CD4-positive, alpha-beta T cell (primary cell): ENCODE measurements at regions not wholly inside any gene's neighbourhood (a gene's known extent, or its start where the extent isn't known, plus 50 kb on each side); places are given as distances from the start of the nearest gene placed in this dataset.
"Not testable (repeated sequence)": the region's sequence is repeated elsewhere in the genome, so short reads cannot be mapped to it uniquely, and the experiment has no call there.

Source experiments
- ATAC-seq: fragments of 200-7000 bp; cut with Tn5 transposase; one replicate; pipeline ENCODE4 v1.10.0; 2022; ENCODE audit warnings: mild to moderate bottlenecking; ENCODE audit not compliant: poor library complexity
- CTCF ChIA-PET: fragments of 350-600 bp; sonication (Branson Sonifier 250); formaldehyde crosslinking; loops from one replicate; lab custom pipeline; 2021; ENCODE audit warnings: antibody characterized with exemption, inconsistent platforms; lab: Charles Lee
- POLR2A ChIA-PET: fragments of 350-600 bp; sonication (Branson Sonifier 250); formaldehyde crosslinking; loops from one replicate; lab custom pipeline; 2021; ENCODE audit warnings: antibody characterized with exemption, inconsistent platforms; lab: Charles Lee
- DNase-seq, 14 experiments: peaks; one replicate each; pipeline ENCODE4 v3.0.0-alpha.2; 2013 to 2020; ENCODE audit warnings: mixed read lengths in 2 of 14
- H3K27ac ChIP-seq, 2 donors: one replicate each; pipeline versions ENCODE4 v1.5.1 to v1.7.0; 2013; ENCODE audit warnings: low read length in 2 of 2, low read depth in 1 of 2, mild to moderate bottlenecking in 1 of 2
- H3K27me3 ChIP-seq, 2 experiments: 1 replicate in 1 of 2; 2 replicates in 1 of 2; pipeline versions ENCODE4 v1.6.1 to v1.7.0; 2013; ENCODE audit warnings: low read length in 2 of 2, control low read depth in 1 of 2, mild to moderate bottlenecking in 1 of 2, moderate library complexity in 1 of 2; ENCODE audit not compliant: insufficient read depth in 2 of 2, control insufficient read depth in 1 of 2
- H3K36me3 ChIP-seq: one replicate; pipeline ENCODE4 v1.6.1; 2013; ENCODE audit warnings: low read length, control low read depth; ENCODE audit not compliant: insufficient read depth
- H3K4me1 ChIP-seq: one replicate; pipeline ENCODE4 v1.6.1; 2013; ENCODE audit warnings: low read length, control low read depth; ENCODE audit not compliant: insufficient read depth
- H3K4me3 ChIP-seq: one replicate; pipeline ENCODE4 v1.5.1; 2013; ENCODE audit warnings: mild to moderate bottlenecking, low read length, moderate library complexity
- H3K9me3 ChIP-seq, 2 experiments: 1 replicate in 1 of 2; 2 replicates in 1 of 2; pipeline versions ENCODE4 v1.6.1 to v1.7.0; 2013; ENCODE audit warnings: low read length in 2 of 2, mild to moderate bottlenecking in 2 of 2, control low read depth in 1 of 2, moderate library complexity in 1 of 2; ENCODE audit not compliant: control insufficient read depth in 1 of 2, insufficient read depth in 1 of 2
- H3K27ac Mint-ChIP-seq: one replicate; pipeline ENCODE4 v1.8.0; 2020; ENCODE audit warnings: mixed read lengths
- H3K27me3 Mint-ChIP-seq: one replicate; pipeline ENCODE4 v1.8.0; 2021; ENCODE audit warnings: mixed read lengths
- H3K36me3 Mint-ChIP-seq: one replicate; pipeline ENCODE4 v1.8.0; 2021; ENCODE audit warnings: low read depth, mixed read lengths
- H3K4me1 Mint-ChIP-seq: one replicate; pipeline ENCODE4 v1.8.0; 2021; ENCODE audit warnings: low read depth, mixed read lengths
- H3K4me3 Mint-ChIP-seq: one replicate; pipeline ENCODE4 v1.8.0; 2020; ENCODE audit warnings: mild to moderate bottlenecking, mixed read lengths
- H3K9me3 Mint-ChIP-seq: one replicate; pipeline ENCODE4 v1.8.0; 2020; ENCODE audit warnings: mixed read lengths
- intact Hi-C, 2 experiments: fragments of 100-400 bp; cut with DNase I in 1 of 2; cut with micrococcal nuclease in 1 of 2; formaldehyde crosslinking; loops; one replicate each; pipeline versions ENCODE4 v1.15.1 to v1.9.0; 2023 to 2025; cut with DNase I, micrococcal nuclease
- TF ChIP-seq, protein P1 (sequence below): fragments of 200-600 bp; IDR thresholded peaks from one replicate; pipeline ENCODE4 v1.8.0; 2022; ENCODE audit warnings: antibody characterized with exemption, mild to moderate bottlenecking

DNA sequence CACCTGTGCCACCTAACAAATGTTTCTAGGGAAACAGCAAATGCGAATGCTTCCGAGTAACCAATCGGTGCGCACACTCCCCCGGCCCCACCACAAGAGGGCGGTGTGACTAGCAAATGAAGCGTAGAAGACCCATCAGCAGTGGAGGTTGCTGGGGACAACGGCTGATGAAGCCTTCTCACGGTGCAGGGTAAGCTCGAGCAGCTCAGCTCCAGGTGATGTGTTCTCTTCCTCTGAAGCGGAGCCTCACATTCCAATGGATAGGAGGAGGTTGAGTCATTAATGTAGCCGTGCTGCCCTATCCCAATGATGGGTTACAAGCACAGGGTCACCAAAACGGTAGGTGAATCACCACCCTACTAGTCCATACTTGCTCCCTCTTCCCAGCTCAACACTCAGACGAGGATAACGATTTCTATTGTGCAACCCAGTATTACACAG, 127.6 kb upstream of the TWIST2 start:
- POLR2A ChIA-PET, result no interaction called here
- DNase-seq, result peak in 8 of 14 experiments; percentile 7 to 47 (median 34)
- ATAC-seq, result peak; percentile 39
- no peaks in the 10 kb centered on the region for H3K36me3 ChIP-seq
- no peaks in the 10 kb centered on the region for H3K9me3 Mint-ChIP-seq
- H3K4me3 Mint-ChIP-seq, result no peak overlapping the region
- H3K27ac Mint-ChIP-seq, result no peak overlapping the region
- CTCF ChIA-PET, result no interaction called here
- H3K27ac ChIP-seq, result no peak overlapping the region
- no peak overlapping the region for H3K4me3 ChIP-seq
- intact Hi-C loops, result no loop called here
- peaks cover 0 to 8% of the 10 kb centered on the region in 2 experiments for H3K9me3 ChIP-seq
- H3K4me1 Mint-ChIP-seq, result no peaks in the 10 kb centered on the region
- H3K4me1 ChIP-seq, result no peaks in the 10 kb centered on the region
- peaks cover 0 to 10% of the 10 kb centered on the region in 2 experiments for H3K27me3 ChIP-seq
- peaks cover 56% of the 10 kb centered on the region for H3K27me3 Mint-ChIP-seq
- no peaks in the 10 kb centered on the region for H3K36me3 Mint-ChIP-seq
- TF ChIP-seq, protein P1, sequence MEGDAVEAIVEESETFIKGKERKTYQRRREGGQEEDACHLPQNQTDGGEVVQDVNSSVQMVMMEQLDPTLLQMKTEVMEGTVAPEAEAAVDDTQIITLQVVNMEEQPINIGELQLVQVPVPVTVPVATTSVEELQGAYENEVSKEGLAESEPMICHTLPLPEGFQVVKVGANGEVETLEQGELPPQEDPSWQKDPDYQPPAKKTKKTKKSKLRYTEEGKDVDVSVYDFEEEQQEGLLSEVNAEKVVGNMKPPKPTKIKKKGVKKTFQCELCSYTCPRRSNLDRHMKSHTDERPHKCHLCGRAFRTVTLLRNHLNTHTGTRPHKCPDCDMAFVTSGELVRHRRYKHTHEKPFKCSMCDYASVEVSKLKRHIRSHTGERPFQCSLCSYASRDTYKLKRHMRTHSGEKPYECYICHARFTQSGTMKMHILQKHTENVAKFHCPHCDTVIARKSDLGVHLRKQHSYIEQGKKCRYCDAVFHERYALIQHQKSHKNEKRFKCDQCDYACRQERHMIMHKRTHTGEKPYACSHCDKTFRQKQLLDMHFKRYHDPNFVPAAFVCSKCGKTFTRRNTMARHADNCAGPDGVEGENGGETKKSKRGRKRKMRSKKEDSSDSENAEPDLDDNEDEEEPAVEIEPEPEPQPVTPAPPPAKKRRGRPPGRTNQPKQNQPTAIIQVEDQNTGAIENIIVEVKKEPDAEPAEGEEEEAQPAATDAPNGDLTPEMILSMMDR, result peak; percentile 40

DNA sequence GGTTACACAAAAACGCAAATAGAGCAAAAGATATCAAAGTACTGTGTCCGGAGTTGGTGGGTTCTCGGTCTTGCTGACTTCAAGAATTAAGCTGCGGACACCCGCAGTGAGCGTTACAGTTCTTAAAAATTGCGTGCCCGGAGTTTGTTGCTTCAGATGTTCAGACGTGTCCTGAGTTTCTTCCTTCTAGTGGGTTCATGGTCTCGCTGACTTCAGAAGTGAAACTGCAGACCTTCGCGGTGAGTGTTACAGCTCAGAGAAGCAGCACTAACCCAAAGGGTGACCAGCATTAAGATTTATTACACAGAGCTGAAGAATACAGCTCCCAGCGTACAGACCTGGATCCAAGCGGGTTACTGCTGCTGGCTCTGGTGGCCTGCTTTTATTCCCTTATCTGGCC, 125.7 kb upstream of the TWIST2 start:
- no peak overlapping the region for H3K4me3 ChIP-seq
- no peak overlapping the region for H3K27ac Mint-ChIP-seq
- H3K4me1 ChIP-seq, result no peaks in the 10 kb centered on the region
- POLR2A ChIA-PET, result no interaction called here
- H3K36me3 ChIP-seq, result no peaks in the 10 kb centered on the region
- ATAC-seq (no peak), DNase-seq (no peak)
- peaks cover 0 to 8% of the 10 kb centered on the region in 2 experiments for H3K9me3 ChIP-seq
- H3K27me3 Mint-ChIP-seq, result peaks cover 40% of the 10 kb centered on the region
- TF ChIP-seq, protein P1, result no peak
- H3K4me1 Mint-ChIP-seq, result no peaks in the 10 kb centered on the region
- no peak overlapping the region for H3K4me3 Mint-ChIP-seq
- H3K9me3 Mint-ChIP-seq, result no peaks in the 10 kb centered on the region
- intact Hi-C loops, result no loop called here
- H3K36me3 Mint-ChIP-seq, result no peaks in the 10 kb centered on the region
- CTCF ChIA-PET, result no interaction called here
- H3K27me3 ChIP-seq, result peaks cover 0 to under 1% of the 10 kb centered on the region in 2 experiments
- H3K27ac ChIP-seq, result no peak overlapping the region

DNA sequence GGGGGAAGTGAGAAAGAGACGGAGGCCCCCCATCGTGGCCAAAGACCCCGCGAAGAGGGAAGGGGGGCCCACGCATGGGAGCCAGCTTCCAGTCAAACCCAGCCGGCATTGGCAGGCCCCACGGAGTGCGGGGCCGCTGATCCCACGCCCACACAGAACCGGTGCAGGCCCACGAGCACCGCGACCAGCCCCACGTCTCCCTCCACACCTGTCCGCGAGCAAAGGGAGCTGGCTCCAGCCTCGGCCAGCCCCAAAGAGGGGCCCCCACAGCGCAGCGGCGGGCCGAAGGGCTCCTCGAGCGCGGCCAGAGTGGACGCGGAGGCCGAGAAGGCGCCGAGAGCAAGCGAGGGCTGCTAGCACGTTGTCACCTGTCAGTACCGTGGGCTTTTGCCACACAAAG, 125.0 kb upstream of the TWIST2 start:
- ATAC-seq (no peak), DNase-seq (no peak)
- no peak overlapping the region for H3K27ac ChIP-seq
- Mint-ChIP-seq H3K4me1 (no peaks in the 10 kb centered on the region), H3K36me3 (no peaks in the 10 kb centered on the region), H3K27me3 (peaks cover 40% of the 10 kb centered on the region), H3K9me3 (no peaks in the 10 kb centered on the region), H3K27ac (no peak overlapping the region), H3K4me3 (no peak overlapping the region)
- CTCF ChIA-PET, result no interaction called here
- TF ChIP-seq, protein P1, result no peak
- intact Hi-C loops, result no loop called here
- H3K27me3 ChIP-seq, result no peaks in the 10 kb centered on the region
- H3K9me3 ChIP-seq, result peaks cover 0 to 8% of the 10 kb centered on the region in 2 experiments
- POLR2A ChIA-PET, result no interaction called here
- no peaks in the 10 kb centered on the region for H3K36me3 ChIP-seq
- no peaks in the 10 kb centered on the region for H3K4me1 ChIP-seq
- H3K4me3 ChIP-seq, result no peak overlapping the region

DNA sequence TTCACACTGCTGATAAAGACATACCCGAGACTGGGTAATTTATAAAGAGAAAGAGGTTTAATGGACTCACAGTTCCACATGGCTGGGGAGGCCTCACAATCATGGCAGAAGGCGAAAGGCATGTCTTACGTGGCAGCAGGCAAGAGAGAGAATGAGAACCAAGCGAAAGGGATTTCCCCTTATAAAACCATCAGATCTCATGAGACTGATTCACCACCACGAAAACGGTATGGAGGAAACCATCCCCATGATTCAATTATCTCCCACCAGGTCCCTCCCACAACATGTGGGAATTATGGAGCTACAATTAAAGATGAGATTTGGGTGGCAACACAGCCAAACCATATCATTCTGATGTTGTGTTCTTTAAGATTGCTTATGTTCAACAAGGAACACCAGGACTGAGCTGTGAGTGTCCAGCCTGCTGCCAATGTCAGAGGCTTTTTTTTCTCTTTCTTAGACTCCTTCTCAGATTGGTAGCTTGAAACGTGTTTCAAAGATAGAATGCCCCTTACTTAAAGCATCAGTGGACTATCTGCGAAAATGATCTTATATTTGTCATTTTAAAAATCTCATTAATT, 124.1 kb upstream of the TWIST2 start:
- POLR2A ChIA-PET, ATAC-seq, H3K4me3 ChIP-seq, CTCF ChIA-PET, H3K4me1 ChIP-seq, H3K36me3 Mint-ChIP-seq, DNase-seq, H3K27me3 ChIP-seq, H3K9me3 ChIP-seq, H3K4me1 Mint-ChIP-seq, H3K36me3 ChIP-seq, intact Hi-C loops, H3K27ac ChIP-seq, H3K9me3 Mint-ChIP-seq, H3K27ac Mint-ChIP-seq, H3K4me3 Mint-ChIP-seq: not testable (repeated sequence)
- H3K27me3 Mint-ChIP-seq, result peaks cover 49% of the 10 kb centered on the region
